KMS-11 (cell line): ENCODE measurements at regions not wholly inside any gene's neighbourhood (a gene's known extent, or its start where the extent isn't known, plus 50 kb on each side); places are given as distances from the start of the nearest gene placed in this dataset.

ENCODE experiments used
- H2AFZ ChIP-seq: fragments of 200-600 bp; sonication (generic); 2 replicates; pipeline ENCODE4 v1.6.1; 2016; ENCODE audit warnings: antibody characterized with exemption, mixed run types, low read depth
- H3K27ac ChIP-seq: fragments of 200-600 bp; sonication (generic); 2 replicates; pipeline ENCODE4 v1.6.1; 2016; ENCODE audit warnings: mild to moderate bottlenecking, mixed run types
- H3K27me3 ChIP-seq: fragments of 200-600 bp; sonication (generic); 2 replicates; pipeline ENCODE4 v1.6.1; 2017; ENCODE audit warnings: mild to moderate bottlenecking, low read depth, mixed run types, moderate library complexity; ENCODE audit not compliant: insufficient read depth
- H3K36me3 ChIP-seq: fragments of 200-600 bp; sonication (generic); 2 replicates; pipeline ENCODE4 v1.6.1; 2017; ENCODE audit warnings: mild to moderate bottlenecking, mixed run types; ENCODE audit not compliant: insufficient read depth
- H3K4me1 ChIP-seq: fragments of 200-600 bp; sonication (generic); 2 replicates; pipeline ENCODE4 v1.6.1; 2016; ENCODE audit warnings: mild to moderate bottlenecking, low read depth, mixed run types; ENCODE audit not compliant: poor library complexity, severe bottlenecking
- H3K4me2 ChIP-seq: fragments of 200-600 bp; sonication (generic); 2 replicates; pipeline ENCODE4 v1.7.0; 2016; ENCODE audit warnings: mild to moderate bottlenecking, mixed run types
- H3K4me3 ChIP-seq: fragments of 200-600 bp; sonication (generic); IDR thresholded peaks from 2 replicates; pipeline ENCODE4 v1.6.1; 2017; ENCODE audit warnings: low read depth, low read length, mixed read lengths; ENCODE audit not compliant: insufficient read depth
- H3K79me2 ChIP-seq: fragments of 200-600 bp; sonication (generic); 2 replicates; pipeline ENCODE4 v1.6.1; 2016; ENCODE audit warnings: low read depth, mixed run types; ENCODE audit not compliant: insufficient read depth
- H3K9ac ChIP-seq: fragments of 200-600 bp; sonication (generic); 2 replicates; pipeline ENCODE4 v1.6.1; 2016; ENCODE audit warnings: mild to moderate bottlenecking, mixed run types
- H4K20me1 ChIP-seq: fragments of 200-600 bp; sonication (generic); 2 replicates; pipeline ENCODE4 v1.6.1; 2016; ENCODE audit warnings: mild to moderate bottlenecking, mixed run types; ENCODE audit not compliant: insufficient read depth
- CTCF ChIP-seq: fragments of 200-600 bp; sonication (generic); conservative IDR thresholded peaks from 2 replicates; pipeline ENCODE4 v1.6.1; 2017; ENCODE audit warnings: low read depth, mild to moderate bottlenecking, antibody characterized with exemption, low read length, moderate library complexity, mixed read lengths

- H3K27ac ChIP-seq = no peak overlapping the region
Observed at GRCh38 chr11:115930886-115931547, 426.8 kb upstream of the CADM1 start.

GRCh38 chr11:115930291-115930690 is 426.1 kb upstream of the CADM1 start:
- no peak for TF ChIP-seq CTCF
- no peaks in the 10 kb centered on the region for H3K27me3 ChIP-seq
- H3K79me2 ChIP-seq = no peaks in the 10 kb centered on the region
- H3K4me2 ChIP-seq = no peak overlapping the region; the same call in 1 of the 2 replicates
- peaks cover 68% of the 10 kb centered on the region for H3K4me1 ChIP-seq
- no peaks in the 10 kb centered on the region for H4K20me1 ChIP-seq
- H3K4me3 ChIP-seq = no peak overlapping the region
- H3K36me3 ChIP-seq = no peaks in the 10 kb centered on the region
- no peak overlapping the region for H3K9ac ChIP-seq
- H3K27ac ChIP-seq = no peak overlapping the region
- H2AFZ ChIP-seq = no peak overlapping the region

More at GRCh38 chr11:115930886-115931547, 426.8 kb upstream of the CADM1 start:
- Histone ChIP-seq H3K79me2 (no peaks in the 10 kb centered on the region), H3K36me3 (no peaks in the 10 kb centered on the region), H3K4me3 (no peak overlapping the region), H4K20me1 (no peaks in the 10 kb centered on the region), H3K9ac (no peak overlapping the region), H3K4me1 (peaks cover 61% of the 10 kb centered on the region), H3K27me3 (no peaks in the 10 kb centered on the region), H3K4me2 (peak overlapping the region; percentile 80), H2AFZ (no peak overlapping the region)
- no peak for TF ChIP-seq CTCF

GRCh38 chr11:115929618-115930129 is 425.5 kb upstream of the CADM1 start:
- no peaks in the 10 kb centered on the region for H3K36me3 ChIP-seq
- no peaks in the 10 kb centered on the region for H4K20me1 ChIP-seq
- H3K79me2 ChIP-seq = no peaks in the 10 kb centered on the region
- H2AFZ ChIP-seq = no peak overlapping the region
- H3K4me1 ChIP-seq = peaks cover 73% of the 10 kb centered on the region
- H3K9ac ChIP-seq = no peak overlapping the region
- H3K4me3 ChIP-seq = no peak overlapping the region
- no peaks in the 10 kb centered on the region for H3K27me3 ChIP-seq
- no peak overlapping the region for H3K4me2 ChIP-seq
- no peak overlapping the region for H3K27ac ChIP-seq
- no peak for TF ChIP-seq CTCF

GRCh38 chr11:115928811-115929210 is 424.6 kb upstream of the CADM1 start:
- Histone ChIP-seq H2AFZ (no peak overlapping the region), H3K27ac (no peak overlapping the region)

More at GRCh38 chr11:115928811-115929210, 424.6 kb upstream of the CADM1 start:
- Histone ChIP-seq H3K4me1 (peaks cover 80% of the 10 kb centered on the region), H3K4me3 (no peak overlapping the region), H3K9ac (no peak overlapping the region), H3K79me2 (no peaks in the 10 kb centered on the region), H3K36me3 (no peaks in the 10 kb centered on the region), H3K4me2 (peak overlapping the region; percentile 63; the same call in 1 of the 2 replicates), H4K20me1 (no peaks in the 10 kb centered on the region), H3K27me3 (no peaks in the 10 kb centered on the region)
- no peak for TF ChIP-seq CTCF
